WTC11 (cell line): ENCODE measurements at regions not wholly inside any gene's neighbourhood (a gene's known extent, or its start where the extent isn't known, plus 50 kb on each side); places are given as distances from the start of the nearest gene placed in this dataset.

ENCODE experiments used
- ATAC-seq: fragments of 200-7000 bp; cut with Tn5 transposase; 2 replicates; pipeline ENCODE4 v1.10.0; 2021; ENCODE audit warnings: mild to moderate bottlenecking, moderate library complexity
- CTCF ChIA-PET: fragments of 300-600 bp; sonication (Branson Sonifier 250); formaldehyde crosslinking; loops from one replicate; lab custom pipeline; 2021; ENCODE audit warnings: antibody characterized with exemption; lab: Charles Lee
- POLR2A ChIA-PET: fragments of 350-600 bp; sonication (Branson Sonifier 250); formaldehyde crosslinking; loops from one replicate; lab custom pipeline; 2021; ENCODE audit warnings: antibody characterized with exemption; lab: Charles Lee
- DNase-seq: peaks from one replicate; pipeline ENCODE4 v3.0.0; 2021; ENCODE audit warnings: low spot score
- H3K27ac Mint-ChIP-seq: 2 replicates; pipeline ENCODE4 v1.8.0; 2021; ENCODE audit warnings: mixed read lengths
- H3K27me3 Mint-ChIP-seq: 2 replicates; pipeline ENCODE4 v1.8.0; 2021; ENCODE audit warnings: low read depth, mild to moderate bottlenecking, moderate library complexity, mixed read lengths
- H3K36me3 Mint-ChIP-seq: 2 replicates; pipeline ENCODE4 v1.8.0; 2021; ENCODE audit warnings: mixed read lengths
- H3K4me1 Mint-ChIP-seq: 2 replicates; pipeline ENCODE4 v1.8.0; 2022; ENCODE audit warnings: mixed read lengths
- H3K4me3 Mint-ChIP-seq: 2 replicates; pipeline ENCODE4 v1.8.0; 2021; ENCODE audit warnings: mild to moderate bottlenecking, moderate library complexity, mixed read lengths
- H3K9me3 Mint-ChIP-seq: 2 replicates; pipeline ENCODE4 v1.8.0; 2021; ENCODE audit warnings: mixed read lengths
- ATF2 ChIP-seq: sonication (generic); formaldehyde crosslinking; IDR thresholded peaks from 2 replicates; pipeline ENCODE4 v1.8.1; 2022; ENCODE audit warnings: low read depth, missing genetic modification reagents, borderline replicate concordance
- ATF6 ChIP-seq: sonication (generic); formaldehyde crosslinking; IDR thresholded peaks from 2 replicates; pipeline ENCODE4 v1.8.1; 2023; ENCODE audit warnings: mild to moderate bottlenecking, missing genetic modification reagents
- CREB1 ChIP-seq: sonication (generic); formaldehyde crosslinking; IDR thresholded peaks from 2 replicates; pipeline ENCODE4 v1.8.0; 2023; ENCODE audit warnings: mild to moderate bottlenecking, missing genetic modification reagents
- FOXP1 ChIP-seq: sonication (generic); formaldehyde crosslinking; IDR thresholded peaks from 2 replicates; pipeline ENCODE4 v1.8.0; 2022; ENCODE audit warnings: missing genetic modification reagents, mild to moderate bottlenecking, moderate library complexity, borderline replicate concordance
- NFE2L1 ChIP-seq: sonication (generic); formaldehyde crosslinking; IDR thresholded peaks from 2 replicates; pipeline ENCODE4 v1.8.1; 2023; ENCODE audit warnings: missing genetic modification reagents
- PRRX2 ChIP-seq: fragments of 250-450 bp; sonication (Bioruptor Pico); IDR thresholded peaks from 2 replicates; pipeline ENCODE4 v1.8.0; 2021; ENCODE audit warnings: mild to moderate bottlenecking
- SMAD3 ChIP-seq: sonication (generic); formaldehyde crosslinking; IDR thresholded peaks from 2 replicates; pipeline ENCODE4 v1.8.0; 2022; ENCODE audit warnings: missing genetic modification reagents, mild to moderate bottlenecking, borderline replicate concordance
- STAT6 ChIP-seq: sonication (generic); formaldehyde crosslinking; conservative IDR thresholded peaks from 2 replicates; pipeline ENCODE4 v1.8.1; 2023; ENCODE audit warnings: mild to moderate bottlenecking, low read depth, missing genetic modification reagents, moderate library complexity
- TCF7 ChIP-seq: sonication (generic); formaldehyde crosslinking; IDR thresholded peaks from 2 replicates; pipeline ENCODE4 v1.8.0; 2022; ENCODE audit warnings: mild to moderate bottlenecking, low read depth, missing genetic modification reagents, moderate library complexity
- ZNF121 ChIP-seq: sonication (generic); formaldehyde crosslinking; IDR thresholded peaks from 2 replicates; pipeline ENCODE4 v1.8.0; 2023; ENCODE audit warnings: missing genetic modification reagents
- ZNF138 ChIP-seq: sonication (generic); formaldehyde crosslinking; conservative IDR thresholded peaks from 2 replicates; pipeline ENCODE4 v1.8.1; 2022; ENCODE audit warnings: mild to moderate bottlenecking, moderate library complexity, missing genetic modification reagents
- ZNF281 ChIP-seq: sonication (generic); formaldehyde crosslinking; IDR thresholded peaks from 2 replicates; pipeline ENCODE4 v1.8.0; 2023; ENCODE audit warnings: mild to moderate bottlenecking, missing genetic modification reagents
- TF ChIP-seq, protein P1 (sequence below): fragments of 250-450 bp; sonication (Bioruptor Pico); IDR thresholded peaks from 2 replicates; pipeline ENCODE4 v1.9.0; 2021; ENCODE audit warnings: moderate library complexity, mild to moderate bottlenecking, inconsistent platforms, borderline replicate concordance
- TF ChIP-seq, protein P2 (sequence below): sonication (generic); formaldehyde crosslinking; conservative IDR thresholded peaks from 2 replicates; pipeline ENCODE4 v1.8.1; 2022; ENCODE audit warnings: mild to moderate bottlenecking, missing genetic modification reagents

GRCh38 chr17:65389949-65390348 is 171.5 kb downstream of the AXIN2 start:
- ChIA-PET CTCF (no interaction called here), POLR2A (no interaction called here)
- Mint-ChIP-seq H3K4me1 (no peaks in the 10 kb centered on the region; the same call in 1 of the 2 replicates), H3K36me3 (no peaks in the 10 kb centered on the region), H3K4me3 (no peak overlapping the region), H3K27ac (no peak overlapping the region), H3K9me3 (peaks cover 4% of the 10 kb centered on the region; the same call in 1 of the 2 replicates), H3K27me3 (no peaks in the 10 kb centered on the region; the same call in 1 of the 2 replicates)
- no peak for ATAC-seq
- DNase-seq = no peak
- TF ChIP-seq FOXP1 (CRISPR knock-in tag) (no peak), ZNF281 (no peak), TCF7 (CRISPR knock-in tag) (no peak), ATF2 (CRISPR knock-in tag) (no peak), PRRX2 (CRISPR knock-in tag) (no peak), ZNF138 (CRISPR knock-in tag) (no peak)

DNA sequence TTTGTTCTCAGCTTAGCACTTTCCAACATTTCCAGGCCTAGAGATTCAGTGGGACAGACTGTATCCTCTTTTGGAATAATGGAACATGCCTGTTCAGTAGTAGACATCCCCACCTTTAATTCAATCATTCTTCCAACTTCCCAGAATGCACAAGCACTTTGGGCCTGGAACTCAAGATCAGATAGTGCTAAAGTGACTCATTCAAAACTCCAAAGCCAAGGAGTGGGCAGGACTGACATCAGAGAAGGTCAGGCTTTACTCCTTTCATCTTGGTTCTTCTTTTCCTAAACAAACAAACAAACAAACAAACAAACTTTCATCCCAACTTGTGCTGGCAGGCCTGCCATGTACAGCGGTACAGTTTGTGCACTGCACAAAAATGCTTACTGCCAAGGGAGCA is 172.0 kb downstream of the AXIN2 start:
- H3K9me3 Mint-ChIP-seq = peaks cover 4% of the 10 kb centered on the region; the same call in 1 of the 2 replicates
- ChIA-PET POLR2A (no interaction called here), CTCF (interaction anchor here (0.9 kb wide), 1 partner anchor 289 kb away, joined by 3 read pairs; no protein-coding TSS in a partner anchor)
- H3K4me3 Mint-ChIP-seq = no peak overlapping the region
- no peaks in the 10 kb centered on the region; the same call in 1 of the 2 replicates for H3K4me1 Mint-ChIP-seq
- H3K27ac Mint-ChIP-seq = no peak overlapping the region
- no peak for DNase-seq
- no peak for ATAC-seq
- TF ChIP-seq, protein P1, sequence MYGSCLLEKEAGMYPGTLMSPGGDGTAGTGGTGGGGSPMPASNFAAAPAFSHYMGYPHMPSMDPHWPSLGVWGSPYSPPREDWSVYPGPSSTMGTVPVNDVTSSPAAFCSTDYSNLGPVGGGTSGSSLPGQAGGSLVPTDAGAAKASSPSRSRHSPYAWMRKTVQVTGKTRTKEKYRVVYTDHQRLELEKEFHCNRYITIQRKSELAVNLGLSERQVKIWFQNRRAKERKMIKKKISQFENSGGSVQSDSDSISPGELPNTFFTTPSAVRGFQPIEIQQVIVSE = no peak
- no peak for TF ChIP-seq SMAD3 (CRISPR knock-in tag)
- no peak for TF ChIP-seq ATF6
- TF ChIP-seq NFE2L1 (CRISPR knock-in tag) = no peak
- TF ChIP-seq, protein P2, sequence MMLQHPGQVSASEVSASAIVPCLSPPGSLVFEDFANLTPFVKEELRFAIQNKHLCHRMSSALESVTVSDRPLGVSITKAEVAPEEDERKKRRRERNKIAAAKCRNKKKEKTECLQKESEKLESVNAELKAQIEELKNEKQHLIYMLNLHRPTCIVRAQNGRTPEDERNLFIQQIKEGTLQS (CRISPR knock-in tag) = no peak
- no peak for TF ChIP-seq CREB1
- no peak for TF ChIP-seq STAT6
- TF ChIP-seq ZNF121 (CRISPR knock-in tag) = no peak
- TF ChIP-seq, all 79 proteins: peak for 0
- Mint-ChIP-seq H3K27me3 (no peaks in the 10 kb centered on the region; the same call in 1 of the 2 replicates), H3K36me3 (no peaks in the 10 kb centered on the region)
